ENCODE measurements at regions not wholly inside any gene's neighbourhood (a gene's known extent, or its start where the extent isn't known, plus 50 kb on each side); places are given as distances from the start of the nearest gene placed in this dataset.

- no peak for TF ChIP-seq POLR2A (IDR thresholded peaks at IDR 0.05; ENCODE audit: low read depth, low read length)
- no peak for TF ChIP-seq TAF1 (IDR thresholded peaks at IDR 0.05; ENCODE audit: low read depth, low read length)
- no peak for TF ChIP-seq POLR2AphosphoS5 (IDR thresholded peaks at IDR 0.05; ENCODE audit: low read depth, low read length)
- no peak for TF ChIP-seq SPI1 (IDR thresholded peaks at IDR 0.05; ENCODE audit: low read depth, low read length)
These were observed 400.9 kb upstream of the MEF2C start for GRCh38 chr5:89283728-89284493.
